ENCODE measurements at regions not wholly inside any gene's neighbourhood (a gene's known extent, or its start where the extent isn't known, plus 50 kb on each side); places are given as distances from the start of the nearest gene placed in this dataset.

- ATAC-seq (no peak), DNase-seq (ENCODE audit: missing footprints) (no peak)
- intact Hi-C loops (cut with DNase I): no loop called here
Observed at GRCh38 chr4:133058701-133059100, 90.4 kb upstream of the PCDH10 start.

DNA sequence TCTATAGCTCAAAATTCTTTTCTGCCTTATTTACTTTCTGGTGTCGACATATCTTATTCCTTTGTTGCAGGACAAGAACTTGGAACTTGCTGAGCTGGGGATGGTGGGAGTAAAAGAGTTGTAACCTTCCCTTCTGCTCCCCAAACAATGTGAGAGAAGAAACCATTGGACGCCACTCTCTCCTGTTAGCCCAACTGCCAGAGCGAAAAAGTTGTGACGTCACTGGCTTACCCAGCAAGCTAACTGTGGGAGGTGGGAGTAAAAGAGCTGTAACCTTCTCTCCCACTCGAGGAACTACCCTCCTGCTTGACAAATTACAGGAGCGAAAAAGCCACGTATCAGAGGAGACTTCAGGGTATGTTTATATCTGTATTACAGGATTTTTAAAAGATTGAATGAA is 90.0 kb upstream of the PCDH10 start:
- intact Hi-C loops (cut with DNase I): no loop called here
- ATAC-seq: no peak

DNA sequence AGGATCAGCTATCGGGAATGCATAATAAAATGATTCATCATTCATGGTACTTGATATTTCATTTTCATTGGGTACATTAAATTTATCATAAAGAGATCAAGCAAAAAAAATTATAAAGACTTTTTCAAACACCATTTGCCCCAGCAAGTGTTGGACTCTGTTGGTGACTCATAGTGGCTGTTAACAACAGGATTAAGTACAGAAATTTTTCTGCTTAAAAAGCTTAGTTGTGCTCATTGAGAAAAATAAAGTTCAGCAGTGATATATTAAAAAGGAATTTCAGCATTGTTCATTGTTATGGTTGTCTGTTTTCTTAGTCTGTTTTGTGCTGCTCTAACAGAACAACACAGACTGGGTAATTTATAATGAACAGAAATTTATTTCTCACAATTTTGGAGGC is 86.2 kb upstream of the PCDH10 start:
- ATAC-seq (no peak), DNase-seq (ENCODE audit: missing footprints) (no peak)
- intact Hi-C loops (cut with DNase I): no loop called here

More for the DNA sequence above, 90.0 kb upstream of the PCDH10 start:
- DNase-seq (ENCODE audit: missing footprints): no peak

DNA sequence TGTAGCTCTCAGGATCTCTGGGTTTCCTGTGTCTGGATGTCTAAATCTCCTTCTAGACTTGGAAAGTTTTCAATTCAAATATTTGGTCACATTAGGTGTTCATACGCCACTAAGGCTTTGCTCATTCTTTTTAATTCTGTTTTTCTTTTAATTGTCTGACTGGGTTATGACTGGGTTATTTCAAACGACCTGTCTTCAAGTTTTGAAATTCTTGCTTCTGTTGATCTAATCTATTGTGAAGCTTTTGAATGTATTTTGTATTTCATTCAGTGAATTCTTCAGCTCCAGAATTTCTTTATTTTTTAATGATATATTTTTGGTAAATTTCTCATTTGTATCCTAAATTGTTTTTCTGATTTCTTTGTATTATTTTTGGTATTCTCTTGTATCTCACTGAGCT is 81.0 kb upstream of the PCDH10 start:
- no peak for DNase-seq (ENCODE audit: missing footprints)
- intact Hi-C loops (cut with DNase I): no loop called here

GRCh38 chr4:133081246-133081645 is 67.8 kb upstream of the PCDH10 start:
- no peak for ATAC-seq
- no peak for DNase-seq (ENCODE audit: missing footprints)
- intact Hi-C loops (cut with DNase I): no loop called here

More for the DNA sequence above, 81.0 kb upstream of the PCDH10 start:
- no peak for ATAC-seq

- DNase-seq (ENCODE audit: missing footprints) (no peak), ATAC-seq (no peak)
- intact Hi-C loops (cut with DNase I): no loop called here
Observed at GRCh38 chr4:133084421-133084820, 64.7 kb upstream of the PCDH10 start.

DNA sequence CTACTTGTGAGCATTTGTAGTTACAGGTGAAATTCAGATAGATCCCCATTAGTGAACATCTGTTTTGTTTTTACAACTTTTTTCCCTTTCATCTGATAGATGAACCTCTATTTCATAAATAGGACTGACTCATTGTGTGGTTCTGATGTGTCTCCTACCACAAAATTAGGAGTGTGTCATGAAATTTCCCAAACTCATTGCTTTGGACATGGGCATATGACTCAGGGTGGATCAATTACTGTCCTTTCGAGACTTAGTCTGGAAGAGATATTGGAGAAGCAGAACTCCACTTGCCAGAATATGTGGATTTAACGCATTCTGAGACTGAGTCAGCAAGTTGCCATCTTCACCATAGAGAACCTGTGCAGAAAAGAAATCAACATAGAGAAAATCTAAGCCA is 53.5 kb upstream of the PCDH10 start:
- no peak for ATAC-seq
- intact Hi-C loops (cut with DNase I): no loop called here
- no peak for DNase-seq (ENCODE audit: missing footprints)

GRCh38 chr4:133096972-133097371 is 52.1 kb upstream of the PCDH10 start:
- ATAC-seq (no peak), DNase-seq (ENCODE audit: missing footprints) (no peak)
- intact Hi-C loops (cut with DNase I): no loop called here

Data from Right ventricle myocardium inferior (tissue), 1 donor.